ENCODE measurements at regions not wholly inside any gene's neighbourhood (a gene's known extent, or its start where the extent isn't known, plus 50 kb on each side); places are given as distances from the start of the nearest gene placed in this dataset.

DNA sequence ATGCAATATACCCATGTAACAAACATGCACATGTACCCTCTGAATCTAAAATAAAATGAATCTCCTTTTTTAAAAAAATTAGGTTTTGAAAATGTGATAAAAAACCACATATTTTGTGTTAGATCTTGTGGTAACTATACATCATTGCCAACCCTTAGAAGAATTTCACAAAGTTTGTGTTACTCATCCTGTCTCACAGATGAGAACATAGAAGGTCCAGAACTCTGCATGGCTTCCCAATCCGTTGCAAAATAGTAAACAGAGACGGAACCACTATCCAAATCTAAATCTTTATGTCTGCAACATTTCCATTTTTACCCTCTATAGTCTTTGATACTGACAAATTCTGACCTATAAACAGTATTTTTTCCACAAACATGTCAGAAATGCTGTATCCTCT, 759.9 kb downstream of the KCNJ2 start:
- TF ChIP-seq, protein P1, sequence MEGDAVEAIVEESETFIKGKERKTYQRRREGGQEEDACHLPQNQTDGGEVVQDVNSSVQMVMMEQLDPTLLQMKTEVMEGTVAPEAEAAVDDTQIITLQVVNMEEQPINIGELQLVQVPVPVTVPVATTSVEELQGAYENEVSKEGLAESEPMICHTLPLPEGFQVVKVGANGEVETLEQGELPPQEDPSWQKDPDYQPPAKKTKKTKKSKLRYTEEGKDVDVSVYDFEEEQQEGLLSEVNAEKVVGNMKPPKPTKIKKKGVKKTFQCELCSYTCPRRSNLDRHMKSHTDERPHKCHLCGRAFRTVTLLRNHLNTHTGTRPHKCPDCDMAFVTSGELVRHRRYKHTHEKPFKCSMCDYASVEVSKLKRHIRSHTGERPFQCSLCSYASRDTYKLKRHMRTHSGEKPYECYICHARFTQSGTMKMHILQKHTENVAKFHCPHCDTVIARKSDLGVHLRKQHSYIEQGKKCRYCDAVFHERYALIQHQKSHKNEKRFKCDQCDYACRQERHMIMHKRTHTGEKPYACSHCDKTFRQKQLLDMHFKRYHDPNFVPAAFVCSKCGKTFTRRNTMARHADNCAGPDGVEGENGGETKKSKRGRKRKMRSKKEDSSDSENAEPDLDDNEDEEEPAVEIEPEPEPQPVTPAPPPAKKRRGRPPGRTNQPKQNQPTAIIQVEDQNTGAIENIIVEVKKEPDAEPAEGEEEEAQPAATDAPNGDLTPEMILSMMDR (conservative IDR thresholded peaks at IDR 0.05; ENCODE audit: low read depth in 2 of 2): no peak
- no peak for TF ChIP-seq JUNB (IDR thresholded peaks at IDR 0.05; ENCODE audit: unreplicated experiment)
- TF ChIP-seq POLR2AphosphoS5 (IDR thresholded peaks at IDR 0.05; ENCODE audit: low read depth): no peak
- TF ChIP-seq, protein P2, sequence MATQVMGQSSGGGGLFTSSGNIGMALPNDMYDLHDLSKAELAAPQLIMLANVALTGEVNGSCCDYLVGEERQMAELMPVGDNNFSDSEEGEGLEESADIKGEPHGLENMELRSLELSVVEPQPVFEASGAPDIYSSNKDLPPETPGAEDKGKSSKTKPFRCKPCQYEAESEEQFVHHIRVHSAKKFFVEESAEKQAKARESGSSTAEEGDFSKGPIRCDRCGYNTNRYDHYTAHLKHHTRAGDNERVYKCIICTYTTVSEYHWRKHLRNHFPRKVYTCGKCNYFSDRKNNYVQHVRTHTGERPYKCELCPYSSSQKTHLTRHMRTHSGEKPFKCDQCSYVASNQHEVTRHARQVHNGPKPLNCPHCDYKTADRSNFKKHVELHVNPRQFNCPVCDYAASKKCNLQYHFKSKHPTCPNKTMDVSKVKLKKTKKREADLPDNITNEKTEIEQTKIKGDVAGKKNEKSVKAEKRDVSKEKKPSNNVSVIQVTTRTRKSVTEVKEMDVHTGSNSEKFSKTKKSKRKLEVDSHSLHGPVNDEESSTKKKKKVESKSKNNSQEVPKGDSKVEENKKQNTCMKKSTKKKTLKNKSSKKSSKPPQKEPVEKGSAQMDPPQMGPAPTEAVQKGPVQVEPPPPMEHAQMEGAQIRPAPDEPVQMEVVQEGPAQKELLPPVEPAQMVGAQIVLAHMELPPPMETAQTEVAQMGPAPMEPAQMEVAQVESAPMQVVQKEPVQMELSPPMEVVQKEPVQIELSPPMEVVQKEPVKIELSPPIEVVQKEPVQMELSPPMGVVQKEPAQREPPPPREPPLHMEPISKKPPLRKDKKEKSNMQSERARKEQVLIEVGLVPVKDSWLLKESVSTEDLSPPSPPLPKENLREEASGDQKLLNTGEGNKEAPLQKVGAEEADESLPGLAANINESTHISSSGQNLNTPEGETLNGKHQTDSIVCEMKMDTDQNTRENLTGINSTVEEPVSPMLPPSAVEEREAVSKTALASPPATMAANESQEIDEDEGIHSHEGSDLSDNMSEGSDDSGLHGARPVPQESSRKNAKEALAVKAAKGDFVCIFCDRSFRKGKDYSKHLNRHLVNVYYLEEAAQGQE (IDR thresholded peaks at IDR 0.05; ENCODE audit: unreplicated experiment): no peak
- no peak for TF ChIP-seq EZH2phosphoT487 (IDR thresholded peaks at IDR 0.05; ENCODE audit: unreplicated experiment)
- no peak for TF ChIP-seq EZH2 (IDR thresholded peaks at IDR 0.05; ENCODE audit: low read depth, unreplicated experiment)
- TF ChIP-seq CREB1 (CRISPR knock-in tag; IDR thresholded peaks at IDR 0.05; ENCODE audit: low read depth): no peak
- TF ChIP-seq, protein P3, sequence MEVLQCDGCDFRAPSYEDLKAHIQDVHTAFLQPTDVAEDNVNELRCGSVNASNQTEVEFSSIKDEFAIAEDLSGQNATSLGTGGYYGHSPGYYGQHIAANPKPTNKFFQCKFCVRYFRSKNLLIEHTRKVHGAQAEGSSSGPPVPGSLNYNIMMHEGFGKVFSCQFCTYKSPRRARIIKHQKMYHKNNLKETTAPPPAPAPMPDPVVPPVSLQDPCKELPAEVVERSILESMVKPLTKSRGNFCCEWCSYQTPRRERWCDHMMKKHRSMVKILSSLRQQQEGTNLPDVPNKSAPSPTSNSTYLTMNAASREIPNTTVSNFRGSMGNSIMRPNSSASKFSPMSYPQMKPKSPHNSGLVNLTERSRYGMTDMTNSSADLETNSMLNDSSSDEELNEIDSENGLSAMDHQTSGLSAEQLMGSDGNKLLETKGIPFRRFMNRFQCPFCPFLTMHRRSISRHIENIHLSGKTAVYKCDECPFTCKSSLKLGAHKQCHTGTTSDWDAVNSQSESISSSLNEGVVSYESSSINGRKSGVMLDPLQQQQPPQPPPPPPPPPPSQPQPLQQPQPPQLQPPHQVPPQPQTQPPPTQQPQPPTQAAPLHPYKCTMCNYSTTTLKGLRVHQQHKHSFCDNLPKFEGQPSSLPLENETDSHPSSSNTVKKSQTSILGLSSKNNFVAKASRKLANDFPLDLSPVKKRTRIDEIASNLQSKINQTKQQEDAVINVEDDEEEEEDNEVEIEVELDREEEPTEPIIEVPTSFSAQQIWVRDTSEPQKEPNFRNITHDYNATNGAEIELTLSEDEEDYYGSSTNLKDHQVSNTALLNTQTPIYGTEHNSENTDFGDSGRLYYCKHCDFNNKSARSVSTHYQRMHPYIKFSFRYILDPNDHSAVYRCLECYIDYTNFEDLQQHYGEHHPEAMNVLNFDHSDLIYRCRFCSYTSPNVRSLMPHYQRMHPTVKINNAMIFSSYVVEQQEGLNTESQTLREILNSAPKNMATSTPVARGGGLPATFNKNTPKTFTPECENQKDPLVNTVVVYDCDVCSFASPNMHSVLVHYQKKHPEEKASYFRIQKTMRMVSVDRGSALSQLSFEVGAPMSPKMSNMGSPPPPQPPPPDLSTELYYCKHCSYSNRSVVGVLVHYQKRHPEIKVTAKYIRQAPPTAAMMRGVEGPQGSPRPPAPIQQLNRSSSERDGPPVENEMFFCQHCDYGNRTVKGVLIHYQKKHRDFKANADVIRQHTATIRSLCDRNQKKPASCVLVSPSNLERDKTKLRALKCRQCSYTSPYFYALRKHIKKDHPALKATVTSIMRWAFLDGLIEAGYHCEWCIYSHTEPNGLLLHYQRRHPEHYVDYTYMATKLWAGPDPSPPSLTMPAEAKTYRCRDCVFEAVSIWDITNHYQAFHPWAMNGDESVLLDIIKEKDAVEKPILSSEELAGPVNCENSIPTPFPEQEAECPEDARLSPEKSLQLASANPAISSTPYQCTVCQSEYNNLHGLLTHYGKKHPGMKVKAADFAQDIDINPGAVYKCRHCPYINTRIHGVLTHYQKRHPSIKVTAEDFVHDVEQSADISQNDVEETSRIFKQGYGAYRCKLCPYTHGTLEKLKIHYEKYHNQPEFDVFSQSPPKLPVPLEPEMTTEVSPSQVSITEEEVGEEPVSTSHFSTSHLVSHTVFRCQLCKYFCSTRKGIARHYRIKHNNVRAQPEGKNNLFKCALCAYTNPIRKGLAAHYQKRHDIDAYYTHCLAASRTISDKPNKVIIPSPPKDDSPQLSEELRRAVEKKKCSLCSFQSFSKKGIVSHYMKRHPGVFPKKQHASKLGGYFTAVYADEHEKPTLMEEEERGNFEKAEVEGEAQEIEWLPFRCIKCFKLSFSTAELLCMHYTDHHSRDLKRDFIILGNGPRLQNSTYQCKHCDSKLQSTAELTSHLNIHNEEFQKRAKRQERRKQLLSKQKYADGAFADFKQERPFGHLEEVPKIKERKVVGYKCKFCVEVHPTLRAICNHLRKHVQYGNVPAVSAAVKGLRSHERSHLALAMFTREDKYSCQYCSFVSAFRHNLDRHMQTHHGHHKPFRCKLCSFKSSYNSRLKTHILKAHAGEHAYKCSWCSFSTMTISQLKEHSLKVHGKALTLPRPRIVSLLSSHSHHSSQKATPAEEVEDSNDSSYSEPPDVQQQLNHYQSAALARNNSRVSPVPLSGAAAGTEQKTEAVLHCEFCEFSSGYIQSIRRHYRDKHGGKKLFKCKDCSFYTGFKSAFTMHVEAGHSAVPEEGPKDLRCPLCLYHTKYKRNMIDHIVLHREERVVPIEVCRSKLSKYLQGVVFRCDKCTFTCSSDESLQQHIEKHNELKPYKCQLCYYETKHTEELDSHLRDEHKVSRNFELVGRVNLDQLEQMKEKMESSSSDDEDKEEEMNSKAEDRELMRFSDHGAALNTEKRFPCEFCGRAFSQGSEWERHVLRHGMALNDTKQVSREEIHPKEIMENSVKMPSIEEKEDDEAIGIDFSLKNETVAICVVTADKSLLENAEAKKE (CRISPR knock-in tag; IDR thresholded peaks at IDR 0.05): no peak
- TF ChIP-seq ZNF331 (CRISPR knock-in tag; IDR thresholded peaks at IDR 0.05; ENCODE audit: low read depth): no peak
- TF ChIP-seq, protein P4, sequence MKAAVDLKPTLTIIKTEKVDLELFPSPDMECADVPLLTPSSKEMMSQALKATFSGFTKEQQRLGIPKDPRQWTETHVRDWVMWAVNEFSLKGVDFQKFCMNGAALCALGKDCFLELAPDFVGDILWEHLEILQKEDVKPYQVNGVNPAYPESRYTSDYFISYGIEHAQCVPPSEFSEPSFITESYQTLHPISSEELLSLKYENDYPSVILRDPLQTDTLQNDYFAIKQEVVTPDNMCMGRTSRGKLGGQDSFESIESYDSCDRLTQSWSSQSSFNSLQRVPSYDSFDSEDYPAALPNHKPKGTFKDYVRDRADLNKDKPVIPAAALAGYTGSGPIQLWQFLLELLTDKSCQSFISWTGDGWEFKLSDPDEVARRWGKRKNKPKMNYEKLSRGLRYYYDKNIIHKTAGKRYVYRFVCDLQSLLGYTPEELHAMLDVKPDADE (IDR thresholded peaks at IDR 0.05): no peak
- no peak for TF ChIP-seq NANOG (IDR thresholded peaks at IDR 0.05; ENCODE audit: borderline replicate concordance)

Measured in GM23338 (cell line).